Epithelial cell of esophagus (primary cell): ENCODE measurements at regions not wholly inside any gene's neighbourhood (a gene's known extent, or its start where the extent isn't known, plus 50 kb on each side); places are given as distances from the start of the nearest gene placed in this dataset.

Experiments
- DNase-seq: peaks from one replicate; pipeline ENCODE4 v3.0.0; 2010; ENCODE audit warnings: low read depth
- H3K4me3 ChIP-seq: 2 replicates; pipeline ENCODE4 v1.5.1; 2011; ENCODE audit warnings: mild to moderate bottlenecking, low read length, control low read depth
- TF ChIP-seq, protein P1 (sequence below): IDR thresholded peaks from 2 replicates; pipeline ENCODE4 v1.5.1; 2011; ENCODE audit warnings: low read depth, mild to moderate bottlenecking, low read length, control low read depth, inconsistent platforms; ENCODE audit not compliant: insufficient read depth; ENCODE audit errors: missing control alignments

DNA sequence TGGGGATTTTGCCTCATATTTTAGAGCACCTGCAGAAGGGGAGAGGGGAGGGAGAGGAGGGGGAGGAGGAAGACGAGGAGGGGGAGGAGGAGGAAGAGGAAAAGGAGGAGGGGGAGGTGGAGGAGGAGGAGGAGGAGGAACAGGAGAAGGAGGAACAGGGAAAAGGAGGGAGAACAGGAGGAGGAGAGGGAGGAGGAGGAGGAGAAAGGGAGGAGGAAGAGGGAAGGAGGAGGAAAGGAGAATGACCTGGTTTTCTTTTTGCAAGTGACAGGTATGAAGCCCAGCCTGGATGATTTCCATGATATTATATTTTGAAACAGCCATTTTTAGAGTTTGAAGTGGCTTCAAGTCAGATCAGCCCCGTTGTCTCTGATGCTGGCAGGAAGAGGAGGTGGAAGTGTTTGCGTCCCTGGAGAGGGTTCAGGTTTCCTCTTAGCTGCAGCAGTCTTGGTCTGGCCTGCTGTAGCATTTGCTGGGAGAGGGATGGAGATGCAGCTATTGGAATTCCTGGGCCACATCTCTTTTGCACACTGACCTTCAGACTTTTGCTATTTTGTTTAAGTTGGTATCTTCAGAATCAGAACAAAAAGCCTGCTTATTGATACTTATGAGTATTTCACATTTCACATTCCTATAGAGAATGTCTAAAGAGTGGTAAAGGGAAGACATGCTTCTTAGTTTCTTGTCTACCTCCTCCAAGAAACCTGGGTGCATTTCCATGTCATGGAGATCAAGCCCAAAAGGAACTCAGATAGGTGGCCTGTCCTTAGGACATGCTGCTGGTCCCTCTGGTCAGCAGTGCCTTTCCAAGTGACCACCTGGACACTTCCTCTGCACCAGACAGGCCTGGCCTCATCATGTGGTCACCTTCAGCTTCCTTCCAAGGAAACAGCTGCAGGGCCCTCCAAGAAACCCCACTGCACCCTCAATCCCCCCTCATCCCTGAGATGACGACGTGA lies 54.3 kb upstream of the IYD start:
- no peak overlapping the region for H3K4me3 ChIP-seq
- DNase-seq, result no peak
- TF ChIP-seq, protein P1, sequence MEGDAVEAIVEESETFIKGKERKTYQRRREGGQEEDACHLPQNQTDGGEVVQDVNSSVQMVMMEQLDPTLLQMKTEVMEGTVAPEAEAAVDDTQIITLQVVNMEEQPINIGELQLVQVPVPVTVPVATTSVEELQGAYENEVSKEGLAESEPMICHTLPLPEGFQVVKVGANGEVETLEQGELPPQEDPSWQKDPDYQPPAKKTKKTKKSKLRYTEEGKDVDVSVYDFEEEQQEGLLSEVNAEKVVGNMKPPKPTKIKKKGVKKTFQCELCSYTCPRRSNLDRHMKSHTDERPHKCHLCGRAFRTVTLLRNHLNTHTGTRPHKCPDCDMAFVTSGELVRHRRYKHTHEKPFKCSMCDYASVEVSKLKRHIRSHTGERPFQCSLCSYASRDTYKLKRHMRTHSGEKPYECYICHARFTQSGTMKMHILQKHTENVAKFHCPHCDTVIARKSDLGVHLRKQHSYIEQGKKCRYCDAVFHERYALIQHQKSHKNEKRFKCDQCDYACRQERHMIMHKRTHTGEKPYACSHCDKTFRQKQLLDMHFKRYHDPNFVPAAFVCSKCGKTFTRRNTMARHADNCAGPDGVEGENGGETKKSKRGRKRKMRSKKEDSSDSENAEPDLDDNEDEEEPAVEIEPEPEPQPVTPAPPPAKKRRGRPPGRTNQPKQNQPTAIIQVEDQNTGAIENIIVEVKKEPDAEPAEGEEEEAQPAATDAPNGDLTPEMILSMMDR, result no peak

DNA sequence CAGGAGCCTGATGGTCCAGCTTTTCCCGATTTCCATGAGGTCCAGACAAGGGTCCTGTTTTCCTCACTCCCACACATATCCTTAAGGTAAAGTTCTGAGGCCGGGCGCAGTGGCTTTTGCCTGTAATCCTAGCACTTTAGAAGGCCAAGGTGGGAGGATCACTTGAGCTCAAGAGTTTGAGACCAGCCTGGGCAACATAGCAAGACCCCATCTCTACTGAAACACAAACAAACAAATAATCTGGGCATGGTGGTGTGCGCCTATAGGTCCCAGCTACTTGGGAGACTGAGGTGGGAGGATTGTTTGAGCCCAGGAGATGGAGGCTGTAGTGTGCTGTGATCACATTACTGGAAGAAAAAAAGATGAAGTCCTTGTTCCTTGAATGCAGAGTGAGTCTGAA lies 53.2 kb upstream of the IYD start:
- no peak overlapping the region for H3K4me3 ChIP-seq
- TF ChIP-seq, protein P1, result no peak
- no peak for DNase-seq

DNA sequence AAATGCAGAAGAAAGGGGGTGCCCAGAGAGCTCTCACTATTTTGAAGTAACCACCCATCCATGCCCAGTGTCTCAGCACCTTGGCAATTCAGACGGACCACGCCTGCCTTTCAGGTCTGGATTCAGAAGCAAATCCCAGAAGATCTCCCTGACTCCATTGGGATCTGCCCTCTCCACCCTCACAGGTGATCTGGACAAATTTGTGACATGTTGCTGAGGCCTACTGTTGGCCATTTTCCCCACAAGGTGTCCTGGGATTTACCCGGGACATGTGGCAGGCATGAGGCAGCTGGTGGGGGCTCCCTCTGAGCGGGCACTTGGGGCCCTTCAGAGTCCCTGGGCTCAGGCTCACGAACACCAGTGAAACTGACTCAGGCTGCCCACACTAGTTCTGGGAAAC lies 51.9 kb upstream of the IYD start:
- no peak overlapping the region for H3K4me3 ChIP-seq
- no peak for DNase-seq
- TF ChIP-seq, protein P1, result no peak
